ENCODE measurements at regions not wholly inside any gene's neighbourhood (a gene's known extent, or its start where the extent isn't known, plus 50 kb on each side); places are given as distances from the start of the nearest gene placed in this dataset.

DNA sequence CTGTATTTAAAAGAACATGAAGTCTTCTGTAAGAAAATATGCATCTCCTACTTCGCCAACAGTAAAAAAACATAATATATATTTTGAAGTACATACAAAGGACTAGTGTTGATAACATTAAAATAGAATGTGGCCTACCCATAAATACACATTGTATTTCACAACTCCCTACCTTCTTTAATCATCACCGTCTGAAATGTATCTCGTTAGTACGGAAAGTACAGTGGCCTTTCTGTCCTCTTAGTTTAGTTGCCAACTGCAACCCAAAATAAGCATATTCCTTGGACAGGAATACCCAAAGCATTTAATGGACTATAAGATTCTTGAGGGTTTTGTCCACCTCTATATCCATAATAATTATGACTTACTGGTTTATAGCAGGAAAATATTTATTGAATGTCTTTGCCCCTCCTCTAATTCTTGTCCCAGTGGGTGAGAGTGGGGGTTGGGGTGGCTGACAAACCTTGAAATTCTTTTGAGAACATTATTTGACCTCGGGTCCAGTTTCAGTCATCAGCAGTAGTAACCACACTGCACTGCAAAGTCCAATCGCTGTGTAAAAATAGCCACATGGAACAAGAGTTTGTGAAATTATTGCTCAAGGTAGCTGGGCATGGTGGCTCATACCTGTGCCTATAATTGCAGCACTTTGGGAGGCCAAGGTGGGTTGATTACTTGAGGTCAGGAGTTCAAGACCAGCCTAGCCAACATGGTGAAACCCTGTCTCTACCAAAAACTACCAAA lies 474.5 kb downstream of the KLHL13 start:
- no peak for TF ChIP-seq POLR2A (IDR thresholded peaks at IDR 0.05)
- TF ChIP-seq, protein P1, sequence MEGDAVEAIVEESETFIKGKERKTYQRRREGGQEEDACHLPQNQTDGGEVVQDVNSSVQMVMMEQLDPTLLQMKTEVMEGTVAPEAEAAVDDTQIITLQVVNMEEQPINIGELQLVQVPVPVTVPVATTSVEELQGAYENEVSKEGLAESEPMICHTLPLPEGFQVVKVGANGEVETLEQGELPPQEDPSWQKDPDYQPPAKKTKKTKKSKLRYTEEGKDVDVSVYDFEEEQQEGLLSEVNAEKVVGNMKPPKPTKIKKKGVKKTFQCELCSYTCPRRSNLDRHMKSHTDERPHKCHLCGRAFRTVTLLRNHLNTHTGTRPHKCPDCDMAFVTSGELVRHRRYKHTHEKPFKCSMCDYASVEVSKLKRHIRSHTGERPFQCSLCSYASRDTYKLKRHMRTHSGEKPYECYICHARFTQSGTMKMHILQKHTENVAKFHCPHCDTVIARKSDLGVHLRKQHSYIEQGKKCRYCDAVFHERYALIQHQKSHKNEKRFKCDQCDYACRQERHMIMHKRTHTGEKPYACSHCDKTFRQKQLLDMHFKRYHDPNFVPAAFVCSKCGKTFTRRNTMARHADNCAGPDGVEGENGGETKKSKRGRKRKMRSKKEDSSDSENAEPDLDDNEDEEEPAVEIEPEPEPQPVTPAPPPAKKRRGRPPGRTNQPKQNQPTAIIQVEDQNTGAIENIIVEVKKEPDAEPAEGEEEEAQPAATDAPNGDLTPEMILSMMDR (IDR thresholded peaks at IDR 0.05) = no peak

Data from vagina (tissue), 2 donors.